WTC11 (cell line): ENCODE measurements at regions not wholly inside any gene's neighbourhood (a gene's known extent, or its start where the extent isn't known, plus 50 kb on each side); places are given as distances from the start of the nearest gene placed in this dataset.
A peak's percentile ranks its signal among the peaks of the same experiment; 100 is the strongest.

ENCODE experiments used
- ATAC-seq: fragments of 200-7000 bp; cut with Tn5 transposase; 2 replicates; pipeline ENCODE4 v1.10.0; 2021; ENCODE audit warnings: mild to moderate bottlenecking, moderate library complexity
- CTCF ChIA-PET: fragments of 300-600 bp; sonication (Branson Sonifier 250); formaldehyde crosslinking; loops from one replicate; lab custom pipeline; 2021; ENCODE audit warnings: antibody characterized with exemption; lab: Charles Lee
- POLR2A ChIA-PET: fragments of 350-600 bp; sonication (Branson Sonifier 250); formaldehyde crosslinking; loops from one replicate; lab custom pipeline; 2021; ENCODE audit warnings: antibody characterized with exemption; lab: Charles Lee
- DNase-seq: peaks from one replicate; pipeline ENCODE4 v3.0.0; 2021; ENCODE audit warnings: low spot score
- H3K27ac Mint-ChIP-seq: 2 replicates; pipeline ENCODE4 v1.8.0; 2021; ENCODE audit warnings: mixed read lengths
- H3K27me3 Mint-ChIP-seq: 2 replicates; pipeline ENCODE4 v1.8.0; 2021; ENCODE audit warnings: low read depth, mild to moderate bottlenecking, moderate library complexity, mixed read lengths
- H3K36me3 Mint-ChIP-seq: 2 replicates; pipeline ENCODE4 v1.8.0; 2021; ENCODE audit warnings: mixed read lengths
- H3K4me1 Mint-ChIP-seq: 2 replicates; pipeline ENCODE4 v1.8.0; 2022; ENCODE audit warnings: mixed read lengths
- H3K4me3 Mint-ChIP-seq: 2 replicates; pipeline ENCODE4 v1.8.0; 2021; ENCODE audit warnings: mild to moderate bottlenecking, moderate library complexity, mixed read lengths
- H3K9me3 Mint-ChIP-seq: 2 replicates; pipeline ENCODE4 v1.8.0; 2021; ENCODE audit warnings: mixed read lengths
- CBFB ChIP-seq: sonication (generic); formaldehyde crosslinking; IDR thresholded peaks from 2 replicates; pipeline ENCODE4 v1.8.1; 2022; ENCODE audit warnings: mild to moderate bottlenecking, low read depth, missing genetic modification reagents
- EMX1 ChIP-seq: fragments of 250-450 bp; sonication (Bioruptor Pico); IDR thresholded peaks from 2 replicates; pipeline ENCODE4 v1.8.0; 2021; ENCODE audit warnings: mild to moderate bottlenecking
- GTF2I ChIP-seq: fragments of 250-450 bp; sonication (Bioruptor Pico); conservative IDR thresholded peaks from 2 replicates; pipeline ENCODE4 v1.4.0; 2021; ENCODE audit warnings: mild to moderate bottlenecking
- KAT7 ChIP-seq: sonication (generic); formaldehyde crosslinking; IDR thresholded peaks from 2 replicates; pipeline ENCODE4 v1.8.1; 2023; ENCODE audit warnings: missing genetic modification reagents, mild to moderate bottlenecking, borderline replicate concordance
- MLX ChIP-seq: sonication (generic); formaldehyde crosslinking; IDR thresholded peaks from 2 replicates; pipeline ENCODE4 v1.8.1; 2023; ENCODE audit warnings: mild to moderate bottlenecking, missing genetic modification reagents, moderate library complexity
- NFE2L1 ChIP-seq: sonication (generic); formaldehyde crosslinking; IDR thresholded peaks from 2 replicates; pipeline ENCODE4 v1.8.1; 2023; ENCODE audit warnings: missing genetic modification reagents
- NFYB ChIP-seq: sonication (generic); formaldehyde crosslinking; conservative IDR thresholded peaks from 2 replicates; pipeline ENCODE4 v1.8.0; 2022; ENCODE audit warnings: low read depth, missing genetic modification reagents
- RORB ChIP-seq: fragments of 250-450 bp; sonication (Bioruptor Pico); IDR thresholded peaks from 2 replicates; pipeline ENCODE4 v1.9.0; 2021; ENCODE audit warnings: mild to moderate bottlenecking
- SMAD4 ChIP-seq: sonication (generic); formaldehyde crosslinking; IDR thresholded peaks from 2 replicates; pipeline ENCODE4 v1.8.0; 2022; ENCODE audit warnings: mild to moderate bottlenecking, missing genetic modification reagents
- SOX15 ChIP-seq: fragments of 250-450 bp; sonication (Bioruptor Pico); IDR thresholded peaks from 2 replicates; pipeline ENCODE4 v1.9.0; 2021; ENCODE audit warnings: mild to moderate bottlenecking
- STAT6 ChIP-seq: sonication (generic); formaldehyde crosslinking; conservative IDR thresholded peaks from 2 replicates; pipeline ENCODE4 v1.8.1; 2023; ENCODE audit warnings: mild to moderate bottlenecking, low read depth, missing genetic modification reagents, moderate library complexity
- TEAD1 ChIP-seq: sonication (generic); formaldehyde crosslinking; IDR thresholded peaks from 2 replicates; pipeline ENCODE4 v1.8.0; 2022; ENCODE audit warnings: mild to moderate bottlenecking, missing genetic modification reagents
- TP53 ChIP-seq: sonication (generic); formaldehyde crosslinking; IDR thresholded peaks from 2 replicates; pipeline ENCODE4 v1.8.1; 2023; ENCODE audit warnings: mild to moderate bottlenecking, missing genetic modification reagents
- USF2 ChIP-seq: sonication (generic); formaldehyde crosslinking; IDR thresholded peaks from 2 replicates; pipeline ENCODE4 v1.8.1; 2023; ENCODE audit warnings: mild to moderate bottlenecking, missing genetic modification reagents, moderate library complexity
- ZBTB21 ChIP-seq: sonication (generic); formaldehyde crosslinking; IDR thresholded peaks from 2 replicates; pipeline ENCODE4 v1.8.1; 2023; ENCODE audit warnings: mild to moderate bottlenecking, missing genetic modification reagents, borderline replicate concordance
- ZNF219 ChIP-seq: sonication (generic); formaldehyde crosslinking; IDR thresholded peaks from 2 replicates; pipeline ENCODE4 v1.8.0; 2023; ENCODE audit warnings: missing genetic modification reagents, mild to moderate bottlenecking, borderline replicate concordance
- ZNF317 ChIP-seq: sonication (generic); formaldehyde crosslinking; IDR thresholded peaks from 2 replicates; pipeline ENCODE4 v1.8.1; 2023; ENCODE audit warnings: low read depth, mild to moderate bottlenecking, moderate library complexity, missing genetic modification reagents, borderline replicate concordance
- ZNF423 ChIP-seq: fragments of 250-450 bp; sonication (Bioruptor Pico); IDR thresholded peaks from 2 replicates; pipeline ENCODE4 v2.1.2; 2022; ENCODE audit warnings: mild to moderate bottlenecking, moderate library complexity
- TF ChIP-seq, protein P1 (sequence below): fragments of 250-450 bp; sonication (Bioruptor Pico); IDR thresholded peaks from 2 replicates; pipeline ENCODE4 v2.1.2; 2022; ENCODE audit warnings: mild to moderate bottlenecking, moderate library complexity
- TF ChIP-seq, protein P2 (sequence below): sonication (generic); formaldehyde crosslinking; IDR thresholded peaks from 2 replicates; pipeline ENCODE4 v1.8.1; 2022; ENCODE audit warnings: mild to moderate bottlenecking, moderate library complexity, missing genetic modification reagents
- TF ChIP-seq, protein P3 (sequence below): sonication (generic); formaldehyde crosslinking; IDR thresholded peaks from 2 replicates; pipeline ENCODE4 v1.8.1; 2022; ENCODE audit warnings: low read depth, missing genetic modification reagents, borderline replicate concordance

GRCh38 chr9:6109571-6109970, 94.1 kb upstream of the RANBP6 start (continued):
- TF ChIP-seq ZBTB21 (CRISPR knock-in tag) = no peak
- no peak for TF ChIP-seq KAT7 (CRISPR knock-in tag)
- TF ChIP-seq, all 79 proteins: peak for 0

DNA sequence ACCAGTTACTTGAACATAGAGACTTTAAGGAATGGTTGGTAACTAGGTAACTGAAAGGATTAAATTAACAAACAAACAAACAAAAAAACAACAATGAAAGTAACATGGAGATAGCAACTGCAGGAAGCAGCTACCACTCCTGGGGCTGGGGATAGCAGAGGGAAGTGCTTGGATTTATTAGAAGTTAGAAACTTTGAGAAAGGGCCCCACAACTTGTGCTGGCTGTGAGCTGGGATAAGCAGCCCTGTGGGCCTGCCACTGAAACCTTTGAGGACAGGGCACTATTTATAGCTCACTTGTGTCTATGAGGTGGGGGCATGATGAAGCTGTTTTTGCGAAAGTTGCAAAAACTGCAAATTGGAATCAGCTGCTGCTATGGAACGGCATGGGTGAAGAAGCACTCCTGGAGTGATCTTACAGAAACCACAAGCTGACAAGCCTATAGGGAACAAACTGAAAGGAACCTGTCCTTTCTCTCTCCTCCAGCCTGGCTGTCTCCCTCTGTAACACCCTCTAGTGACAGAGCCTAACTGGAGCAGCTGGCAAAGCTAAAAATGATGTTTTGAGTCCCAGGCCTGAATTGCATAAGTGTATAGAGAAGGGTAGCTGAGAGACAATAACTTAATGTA, 91.4 kb upstream of the RANBP6 start:
- DNase-seq (peak; percentile 21), ATAC-seq (peak; percentile 97)
- Mint-ChIP-seq H3K27me3 (no peaks in the 10 kb centered on the region), H3K9me3 (peaks cover 3% of the 10 kb centered on the region), H3K36me3 (no peaks in the 10 kb centered on the region), H3K4me3 (no peak overlapping the region), H3K27ac (peak overlapping the region; percentile 58; the same call in 1 of the 2 replicates), H3K4me1 (peaks cover 11% of the 10 kb centered on the region)
- ChIA-PET POLR2A (no interaction called here), CTCF (interaction anchor here (0.7 to 3.6 kb wide), 14 partner anchors 11 to 233 kb away, joined by 3 to 26 read pairs (median 4); no protein-coding TSS in a partner anchor)
- no peak for TF ChIP-seq RORB (CRISPR knock-in tag)
- TF ChIP-seq TP53 (CRISPR knock-in tag) = no peak
- TF ChIP-seq ZNF219 (CRISPR knock-in tag) = no peak
- TF ChIP-seq TEAD1 = no peak
- no peak for TF ChIP-seq NFYB (CRISPR knock-in tag)
- TF ChIP-seq, protein P1, sequence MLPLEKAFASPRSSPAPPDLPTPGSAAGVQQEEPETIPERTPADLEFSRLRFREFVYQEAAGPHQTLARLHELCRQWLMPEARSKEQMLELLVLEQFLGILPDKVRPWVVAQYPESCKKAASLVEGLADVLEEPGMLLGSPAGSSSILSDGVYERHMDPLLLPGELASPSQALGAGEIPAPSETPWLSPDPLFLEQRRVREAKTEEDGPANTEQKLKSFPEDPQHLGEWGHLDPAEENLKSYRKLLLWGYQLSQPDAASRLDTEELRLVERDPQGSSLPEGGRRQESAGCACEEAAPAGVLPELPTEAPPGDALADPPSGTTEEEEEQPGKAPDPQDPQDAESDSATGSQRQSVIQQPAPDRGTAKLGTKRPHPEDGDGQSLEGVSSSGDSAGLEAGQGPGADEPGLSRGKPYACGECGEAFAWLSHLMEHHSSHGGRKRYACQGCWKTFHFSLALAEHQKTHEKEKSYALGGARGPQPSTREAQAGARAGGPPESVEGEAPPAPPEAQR (CRISPR knock-in tag) = no peak
- TF ChIP-seq USF2 (CRISPR knock-in tag) = no peak
- TF ChIP-seq EMX1 (CRISPR knock-in tag) = no peak
- no peak for TF ChIP-seq ZNF317 (CRISPR knock-in tag)
- TF ChIP-seq, protein P2, sequence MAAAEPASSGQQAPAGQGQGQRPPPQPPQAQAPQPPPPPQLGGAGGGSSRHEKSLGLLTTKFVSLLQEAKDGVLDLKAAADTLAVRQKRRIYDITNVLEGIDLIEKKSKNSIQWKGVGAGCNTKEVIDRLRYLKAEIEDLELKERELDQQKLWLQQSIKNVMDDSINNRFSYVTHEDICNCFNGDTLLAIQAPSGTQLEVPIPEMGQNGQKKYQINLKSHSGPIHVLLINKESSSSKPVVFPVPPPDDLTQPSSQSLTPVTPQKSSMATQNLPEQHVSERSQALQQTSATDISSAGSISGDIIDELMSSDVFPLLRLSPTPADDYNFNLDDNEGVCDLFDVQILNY (CRISPR knock-in tag) = no peak
- TF ChIP-seq STAT6 (CRISPR knock-in tag) = no peak
- no peak for TF ChIP-seq ZNF423 (CRISPR knock-in tag)
- no peak for TF ChIP-seq GTF2I (CRISPR knock-in tag)
- TF ChIP-seq CBFB (CRISPR knock-in tag) = no peak
- no peak for TF ChIP-seq NFE2L1 (CRISPR knock-in tag)
- TF ChIP-seq SOX15 (CRISPR knock-in tag) = no peak
- TF ChIP-seq, protein P3, sequence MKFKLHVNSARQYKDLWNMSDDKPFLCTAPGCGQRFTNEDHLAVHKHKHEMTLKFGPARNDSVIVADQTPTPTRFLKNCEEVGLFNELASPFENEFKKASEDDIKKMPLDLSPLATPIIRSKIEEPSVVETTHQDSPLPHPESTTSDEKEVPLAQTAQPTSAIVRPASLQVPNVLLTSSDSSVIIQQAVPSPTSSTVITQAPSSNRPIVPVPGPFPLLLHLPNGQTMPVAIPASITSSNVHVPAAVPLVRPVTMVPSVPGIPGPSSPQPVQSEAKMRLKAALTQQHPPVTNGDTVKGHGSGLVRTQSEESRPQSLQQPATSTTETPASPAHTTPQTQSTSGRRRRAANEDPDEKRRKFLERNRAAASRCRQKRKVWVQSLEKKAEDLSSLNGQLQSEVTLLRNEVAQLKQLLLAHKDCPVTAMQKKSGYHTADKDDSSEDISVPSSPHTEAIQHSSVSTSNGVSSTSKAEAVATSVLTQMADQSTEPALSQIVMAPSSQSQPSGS = no peak
- no peak for TF ChIP-seq SMAD4 (CRISPR knock-in tag)
- no peak for TF ChIP-seq MLX (CRISPR knock-in tag)
